ENCODE measurements at regions not wholly inside any gene's neighbourhood (a gene's known extent, or its start where the extent isn't known, plus 50 kb on each side); places are given as distances from the start of the nearest gene placed in this dataset.

GRCh38 chr14:101461891-101462290 lies 99.4 kb upstream of the DIO3 start:
- DNase-seq (ENCODE audit: extremely low spot score in 2 of 2): peak in 1 of 2 donors; percentile 67
- H3K27ac ChIP-seq: no peak overlapping the region
- intact Hi-C loops (cut with DNase I): no loop called here
- H3K27me3 ChIP-seq: no peaks in the 10 kb centered on the region
- H3K4me3 ChIP-seq: no peak overlapping the region
- no peaks in the 10 kb centered on the region for H3K9me3 ChIP-seq
- H3K4me1 ChIP-seq: no peaks in the 10 kb centered on the region
- no peaks in the 10 kb centered on the region for H3K36me3 ChIP-seq
- TF ChIP-seq CTCF (IDR thresholded peaks at IDR 0.05) (no peak), POLR2A (IDR thresholded peaks at IDR 0.05) (no peak), POLR2AphosphoS5 (IDR thresholded peaks at IDR 0.05; ENCODE audit: insufficient read depth in 1 of 2, low read depth in 1 of 2) (no peak)

GRCh38 chr14:101462726-101463565 lies 98.3 kb upstream of the DIO3 start:
- DNase-seq (ENCODE audit: extremely low spot score in 2 of 2): peak in 1 of 2 donors; percentile 69
- intact Hi-C loops (cut with DNase I): no loop called here
- TF ChIP-seq POLR2A (IDR thresholded peaks at IDR 0.05) (no peak), POLR2AphosphoS5 (IDR thresholded peaks at IDR 0.05; ENCODE audit: insufficient read depth in 1 of 2, low read depth in 1 of 2) (no peak), CTCF (IDR thresholded peaks at IDR 0.05) (no peak)

DNA sequence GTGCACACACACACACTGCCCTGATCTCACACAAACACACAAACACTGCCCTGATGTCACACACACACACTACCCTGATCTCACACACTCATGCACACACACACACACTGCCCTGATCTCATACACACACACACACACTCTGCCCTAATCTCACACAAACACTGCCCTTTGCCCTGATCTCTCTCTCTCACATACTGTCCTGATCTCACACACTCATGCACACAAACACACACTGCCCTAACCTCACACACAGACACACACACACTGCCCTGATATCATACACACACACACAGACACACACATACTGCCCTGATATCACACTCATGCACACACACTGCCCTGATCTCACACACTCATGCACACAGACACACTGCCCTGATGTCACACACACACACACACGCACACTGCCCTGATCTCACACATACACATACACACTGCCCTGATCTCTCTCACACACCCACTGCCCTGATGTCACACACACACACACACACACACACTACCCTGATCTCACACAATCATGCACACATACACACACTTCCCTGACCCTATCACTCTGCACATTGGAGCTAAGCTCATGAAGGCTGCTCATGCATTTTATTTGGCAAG lies 97.6 kb upstream of the DIO3 start:
- H3K4me1 ChIP-seq: no peaks in the 10 kb centered on the region
- no peak for TF ChIP-seq POLR2A (IDR thresholded peaks at IDR 0.05)
- TF ChIP-seq POLR2AphosphoS5 (IDR thresholded peaks at IDR 0.05; ENCODE audit: insufficient read depth in 1 of 2, low read depth in 1 of 2): no peak
- no peak for TF ChIP-seq CTCF (IDR thresholded peaks at IDR 0.05)
- no peak overlapping the region for H3K27ac ChIP-seq
- H3K36me3 ChIP-seq: no peaks in the 10 kb centered on the region
- no peaks in the 10 kb centered on the region for H3K9me3 ChIP-seq
- H3K27me3 ChIP-seq: no peaks in the 10 kb centered on the region
- DNase-seq (ENCODE audit: extremely low spot score in 2 of 2): peak; percentile 74 to 81
- H3K4me3 ChIP-seq: no peak overlapping the region
- intact Hi-C loops (cut with DNase I): no loop called here

More at GRCh38 chr14:101462726-101463565, 98.3 kb upstream of the DIO3 start:
- Histone ChIP-seq H3K36me3 (no peaks in the 10 kb centered on the region), H3K4me1 (no peaks in the 10 kb centered on the region), H3K27me3 (no peaks in the 10 kb centered on the region), H3K9me3 (no peaks in the 10 kb centered on the region), H3K27ac (no peak overlapping the region), H3K4me3 (no peak overlapping the region)

GRCh38 chr14:101464310-101464983 lies 96.8 kb upstream of the DIO3 start:
- H3K9me3 ChIP-seq: no peaks in the 10 kb centered on the region
- no peak overlapping the region for H3K27ac ChIP-seq
- intact Hi-C loops (cut with DNase I): no loop called here
- H3K4me1 ChIP-seq: no peaks in the 10 kb centered on the region
- peak; percentile 74 to 85 for DNase-seq (ENCODE audit: extremely low spot score in 2 of 2)
- no peak overlapping the region for H3K4me3 ChIP-seq
- no peaks in the 10 kb centered on the region for H3K27me3 ChIP-seq
- no peak for TF ChIP-seq CTCF (IDR thresholded peaks at IDR 0.05)
- no peak for TF ChIP-seq POLR2A (IDR thresholded peaks at IDR 0.05)
- no peak for TF ChIP-seq POLR2AphosphoS5 (IDR thresholded peaks at IDR 0.05; ENCODE audit: insufficient read depth in 1 of 2, low read depth in 1 of 2)
- H3K36me3 ChIP-seq: no peaks in the 10 kb centered on the region

Measured in vagina (tissue), 2 donors.